ENCODE measurements at regions not wholly inside any gene's neighbourhood (a gene's known extent, or its start where the extent isn't known, plus 50 kb on each side); places are given as distances from the start of the nearest gene placed in this dataset.

- FAIRE-seq, result no peak
- no peak for DNase-seq (ENCODE audit: insufficient read length, low spot score)
These were observed 77.1 kb upstream of the TNR start for GRCh38 chr1:175820456-175821025.

GRCh38 chr1:175818929-175819328, 75.5 kb upstream of the TNR start:
- TF ChIP-seq SPI1 (IDR thresholded peaks at IDR 0.05; ENCODE audit: low read depth, low read length) (no peak), POLR2A (IDR thresholded peaks at IDR 0.05; ENCODE audit: low read depth, low read length) (no peak), POU2F2 (IDR thresholded peaks at IDR 0.05; ENCODE audit: low read depth, low read length) (no peak), TAF1 (IDR thresholded peaks at IDR 0.05; ENCODE audit: low read depth, low read length) (no peak), POLR2AphosphoS5 (IDR thresholded peaks at IDR 0.05; ENCODE audit: low read depth, low read length) (no peak), PAX5 (IDR thresholded peaks at IDR 0.05; ENCODE audit: insufficient read depth, low read length, severe bottlenecking) (no peak)
- DNase-seq (ENCODE audit: insufficient read length, low spot score) (no peak), FAIRE-seq (no peak)

More at GRCh38 chr1:175820456-175821025, 77.1 kb upstream of the TNR start:
- TF ChIP-seq POLR2A (IDR thresholded peaks at IDR 0.05; ENCODE audit: low read depth, low read length) (no peak), POU2F2 (IDR thresholded peaks at IDR 0.05; ENCODE audit: low read depth, low read length) (no peak), PAX5 (IDR thresholded peaks at IDR 0.05; ENCODE audit: insufficient read depth, low read length, severe bottlenecking) (no peak), TAF1 (IDR thresholded peaks at IDR 0.05; ENCODE audit: low read depth, low read length) (no peak), POLR2AphosphoS5 (IDR thresholded peaks at IDR 0.05; ENCODE audit: low read depth, low read length) (no peak), SPI1 (IDR thresholded peaks at IDR 0.05; ENCODE audit: low read depth, low read length) (no peak)

GRCh38 chr1:175817445-175817844, 74.0 kb upstream of the TNR start:
- no peak for FAIRE-seq
- no peak for DNase-seq (ENCODE audit: insufficient read length, low spot score)
- TF ChIP-seq POLR2A (IDR thresholded peaks at IDR 0.05; ENCODE audit: low read depth, low read length) (no peak), PAX5 (IDR thresholded peaks at IDR 0.05; ENCODE audit: insufficient read depth, low read length, severe bottlenecking) (no peak), TAF1 (IDR thresholded peaks at IDR 0.05; ENCODE audit: low read depth, low read length) (no peak), POLR2AphosphoS5 (IDR thresholded peaks at IDR 0.05; ENCODE audit: low read depth, low read length) (no peak), POU2F2 (IDR thresholded peaks at IDR 0.05; ENCODE audit: low read depth, low read length) (no peak), SPI1 (IDR thresholded peaks at IDR 0.05; ENCODE audit: low read depth, low read length) (no peak)

- DNase-seq (ENCODE audit: insufficient read length, low spot score), result no peak
- TF ChIP-seq PAX5 (IDR thresholded peaks at IDR 0.05; ENCODE audit: insufficient read depth, low read length, severe bottlenecking) (no peak), POLR2A (IDR thresholded peaks at IDR 0.05; ENCODE audit: low read depth, low read length) (no peak), POU2F2 (IDR thresholded peaks at IDR 0.05; ENCODE audit: low read depth, low read length) (no peak), TAF1 (IDR thresholded peaks at IDR 0.05; ENCODE audit: low read depth, low read length) (no peak), POLR2AphosphoS5 (IDR thresholded peaks at IDR 0.05; ENCODE audit: low read depth, low read length) (no peak), SPI1 (IDR thresholded peaks at IDR 0.05; ENCODE audit: low read depth, low read length) (no peak)
- no peak for FAIRE-seq
These were observed 71.5 kb upstream of the TNR start for GRCh38 chr1:175814885-175815284.

- TF ChIP-seq POU2F2 (IDR thresholded peaks at IDR 0.05; ENCODE audit: low read depth, low read length) (no peak), PAX5 (IDR thresholded peaks at IDR 0.05; ENCODE audit: insufficient read depth, low read length, severe bottlenecking) (no peak), SPI1 (IDR thresholded peaks at IDR 0.05; ENCODE audit: low read depth, low read length) (no peak)
These were observed 69.5 kb upstream of the TNR start for GRCh38 chr1:175812936-175813335.

GRCh38 chr1:175810305-175810704, 66.9 kb upstream of the TNR start:
- DNase-seq (ENCODE audit: insufficient read length, low spot score) (no peak), FAIRE-seq (no peak)
- TF ChIP-seq POU2F2 (IDR thresholded peaks at IDR 0.05; ENCODE audit: low read depth, low read length), result no peak
- TF ChIP-seq POLR2A (IDR thresholded peaks at IDR 0.05; ENCODE audit: low read depth, low read length), result no peak
- TF ChIP-seq PAX5 (IDR thresholded peaks at IDR 0.05; ENCODE audit: insufficient read depth, low read length, severe bottlenecking), result no peak
- TF ChIP-seq POLR2AphosphoS5 (IDR thresholded peaks at IDR 0.05; ENCODE audit: low read depth, low read length), result no peak
- TF ChIP-seq TAF1 (IDR thresholded peaks at IDR 0.05; ENCODE audit: low read depth, low read length), result no peak
- TF ChIP-seq SPI1 (IDR thresholded peaks at IDR 0.05; ENCODE audit: low read depth, low read length), result no peak

More at GRCh38 chr1:175812936-175813335, 69.5 kb upstream of the TNR start:
- FAIRE-seq (no peak), DNase-seq (ENCODE audit: insufficient read length, low spot score) (no peak)

GRCh38 chr1:175808999-175809398, 65.6 kb upstream of the TNR start:
- TF ChIP-seq POLR2A (IDR thresholded peaks at IDR 0.05; ENCODE audit: low read depth, low read length) (no peak), SPI1 (IDR thresholded peaks at IDR 0.05; ENCODE audit: low read depth, low read length) (no peak), POU2F2 (IDR thresholded peaks at IDR 0.05; ENCODE audit: low read depth, low read length) (no peak), TAF1 (IDR thresholded peaks at IDR 0.05; ENCODE audit: low read depth, low read length) (no peak), POLR2AphosphoS5 (IDR thresholded peaks at IDR 0.05; ENCODE audit: low read depth, low read length) (no peak), PAX5 (IDR thresholded peaks at IDR 0.05; ENCODE audit: insufficient read depth, low read length, severe bottlenecking) (no peak)
- no peak for FAIRE-seq

GRCh38 chr1:175808573-175808972, 65.2 kb upstream of the TNR start:
- FAIRE-seq, result no peak
- DNase-seq (ENCODE audit: insufficient read length, low spot score), result no peak
- no peak for TF ChIP-seq SPI1 (IDR thresholded peaks at IDR 0.05; ENCODE audit: low read depth, low read length)
- TF ChIP-seq POLR2A (IDR thresholded peaks at IDR 0.05; ENCODE audit: low read depth, low read length), result no peak
- no peak for TF ChIP-seq POU2F2 (IDR thresholded peaks at IDR 0.05; ENCODE audit: low read depth, low read length)
- no peak for TF ChIP-seq TAF1 (IDR thresholded peaks at IDR 0.05; ENCODE audit: low read depth, low read length)
- TF ChIP-seq PAX5 (IDR thresholded peaks at IDR 0.05; ENCODE audit: insufficient read depth, low read length, severe bottlenecking), result no peak
- no peak for TF ChIP-seq POLR2AphosphoS5 (IDR thresholded peaks at IDR 0.05; ENCODE audit: low read depth, low read length)

More at GRCh38 chr1:175808999-175809398, 65.6 kb upstream of the TNR start:
- DNase-seq (ENCODE audit: insufficient read length, low spot score), result no peak

- no peak for FAIRE-seq
- DNase-seq (ENCODE audit: insufficient read length, low spot score), result no peak
- TF ChIP-seq PAX5 (IDR thresholded peaks at IDR 0.05; ENCODE audit: insufficient read depth, low read length, severe bottlenecking) (no peak), POLR2A (IDR thresholded peaks at IDR 0.05; ENCODE audit: low read depth, low read length) (no peak), SPI1 (IDR thresholded peaks at IDR 0.05; ENCODE audit: low read depth, low read length) (no peak), TAF1 (IDR thresholded peaks at IDR 0.05; ENCODE audit: low read depth, low read length) (no peak), POLR2AphosphoS5 (IDR thresholded peaks at IDR 0.05; ENCODE audit: low read depth, low read length) (no peak), POU2F2 (IDR thresholded peaks at IDR 0.05; ENCODE audit: low read depth, low read length) (no peak)
These were observed 61.2 kb upstream of the TNR start for GRCh38 chr1:175804561-175804960.

GRCh38 chr1:175803413-175803812, 60.0 kb upstream of the TNR start:
- DNase-seq (ENCODE audit: insufficient read length, low spot score), result no peak
- FAIRE-seq, result no peak
- TF ChIP-seq POLR2A (IDR thresholded peaks at IDR 0.05; ENCODE audit: low read depth, low read length), result no peak
- TF ChIP-seq POU2F2 (IDR thresholded peaks at IDR 0.05; ENCODE audit: low read depth, low read length), result no peak
- no peak for TF ChIP-seq TAF1 (IDR thresholded peaks at IDR 0.05; ENCODE audit: low read depth, low read length)
- no peak for TF ChIP-seq POLR2AphosphoS5 (IDR thresholded peaks at IDR 0.05; ENCODE audit: low read depth, low read length)
- no peak for TF ChIP-seq SPI1 (IDR thresholded peaks at IDR 0.05; ENCODE audit: low read depth, low read length)
- TF ChIP-seq PAX5 (IDR thresholded peaks at IDR 0.05; ENCODE audit: insufficient read depth, low read length, severe bottlenecking), result no peak
